GM19455 (cell line): ENCODE measurements at regions not wholly inside any gene's neighbourhood (a gene's known extent, or its start where the extent isn't known, plus 50 kb on each side); places are given as distances from the start of the nearest gene placed in this dataset.
"Not testable (repeated sequence)": the region's sequence is repeated elsewhere in the genome, so short reads cannot be mapped to it uniquely, and the experiment has no call there.

Experiments used
- ATAC-seq: cut with Tn5 transposase; IDR thresholded peaks from one replicate; pipeline ENCODE4 v1.9.1; 2021; ENCODE audit not compliant: unreplicated experiment

DNA sequence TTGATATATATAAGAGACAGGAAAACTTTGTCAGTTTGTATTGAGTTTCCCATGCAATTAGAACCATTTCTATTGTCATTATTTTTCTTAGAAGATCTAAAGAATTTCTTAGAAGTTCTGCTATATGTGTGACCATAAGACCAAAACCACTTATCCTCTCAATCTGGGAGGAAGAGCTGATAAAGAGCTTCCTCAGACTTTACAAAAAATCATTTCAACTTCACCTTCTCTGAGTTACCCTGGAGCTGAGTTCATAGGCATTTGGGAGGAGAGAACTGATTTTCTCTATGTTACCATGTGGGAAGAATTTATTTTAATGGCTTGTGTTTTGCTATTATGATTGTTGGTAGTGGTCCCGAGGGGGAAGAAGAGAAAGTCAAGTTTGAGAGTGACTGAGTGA is 329.3 kb downstream of the GPD2 start:
- ATAC-seq, result no peak

DNA sequence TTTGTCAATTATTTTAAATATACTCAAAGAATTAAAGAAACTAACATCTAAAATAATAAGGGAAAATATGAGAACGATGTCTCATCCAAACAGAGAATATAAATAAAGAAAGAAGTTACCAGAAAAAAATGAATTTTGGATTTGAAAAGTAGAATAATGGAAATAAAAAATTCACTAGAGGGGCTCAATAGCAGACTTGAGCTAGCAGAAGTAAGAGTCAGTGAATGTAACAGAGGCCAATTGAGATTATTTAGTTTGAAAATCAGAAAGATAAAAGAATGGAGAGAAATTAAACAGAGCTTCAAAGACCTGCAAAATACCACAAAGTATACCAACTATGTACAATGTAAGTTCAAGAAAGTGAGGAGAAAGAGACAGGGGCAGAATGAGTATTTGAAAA is 333.6 kb downstream of the GPD2 start:
- ATAC-seq, result no peak

DNA sequence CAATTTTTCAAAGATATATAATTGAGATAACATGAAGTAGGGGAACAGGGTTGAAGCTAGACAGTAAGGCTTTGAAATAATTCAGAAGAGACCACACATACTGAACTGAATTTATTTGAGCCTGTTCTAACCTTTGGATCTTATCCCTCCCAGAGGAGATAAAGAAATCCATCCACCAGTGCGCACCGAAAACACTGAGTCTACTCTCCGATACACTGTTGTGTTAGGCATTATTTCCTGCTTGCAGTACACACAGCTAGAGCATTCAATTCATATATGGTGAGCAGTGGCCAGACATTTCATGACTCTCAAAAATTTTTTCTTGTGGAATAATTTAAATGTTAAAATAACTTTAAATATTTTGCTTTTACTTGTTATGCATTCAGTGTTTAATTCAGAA is 342.7 kb downstream of the GPD2 start:
- ATAC-seq, result no peak

DNA sequence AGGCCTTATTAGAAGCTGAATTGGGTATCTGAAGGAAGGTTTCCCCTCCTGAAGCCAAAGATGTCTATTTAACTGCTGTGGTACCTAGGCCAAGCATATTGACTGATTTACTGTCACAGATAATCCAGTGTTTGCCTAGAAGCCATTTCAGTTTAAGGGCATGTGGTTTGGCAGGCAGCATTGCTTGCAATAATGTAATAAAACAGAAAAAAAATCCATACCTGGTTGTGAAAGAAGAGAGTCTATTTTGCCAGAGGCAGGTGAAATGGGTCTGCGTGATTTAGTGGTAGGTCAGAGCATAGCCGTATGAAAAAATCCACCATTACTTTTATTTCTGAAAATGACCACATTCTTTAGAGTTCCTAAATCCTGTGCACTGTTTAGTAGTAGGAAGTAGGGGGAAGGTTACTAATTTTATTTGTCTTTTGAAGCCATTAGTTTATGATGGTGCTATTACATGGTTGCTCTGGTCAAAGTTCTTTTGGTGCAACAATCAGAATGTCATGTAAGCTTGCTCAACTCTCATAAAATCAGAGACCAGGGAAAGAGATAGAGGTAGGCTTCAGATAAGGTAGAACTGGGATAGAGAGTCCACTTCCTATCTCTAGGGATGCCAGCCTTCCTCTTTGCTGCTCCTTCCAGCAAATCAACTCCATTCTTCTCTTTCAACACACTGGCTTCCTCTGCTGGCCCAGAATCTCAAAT is 343.4 kb downstream of the GPD2 start:
- ATAC-seq, result no peak

DNA sequence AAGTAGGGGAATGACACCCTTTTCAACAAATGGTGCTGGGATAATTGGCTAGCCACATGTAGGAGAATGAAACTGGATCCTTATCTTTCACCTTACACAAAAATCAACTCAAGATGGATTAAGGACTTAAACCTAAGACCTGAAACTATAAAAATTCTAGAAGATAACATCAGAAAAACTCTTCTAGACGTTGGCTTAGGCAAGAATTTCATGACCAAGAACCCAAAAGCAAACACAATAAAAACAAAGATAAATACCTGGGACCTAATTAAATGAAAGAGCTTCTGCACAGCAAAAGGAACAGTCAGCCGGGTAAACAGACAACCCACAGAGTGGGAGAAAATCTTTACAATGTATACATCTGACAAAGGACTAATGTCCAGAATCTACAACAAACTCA is 345.5 kb downstream of the GPD2 start:
- ATAC-seq, result not testable (repeated sequence)

DNA sequence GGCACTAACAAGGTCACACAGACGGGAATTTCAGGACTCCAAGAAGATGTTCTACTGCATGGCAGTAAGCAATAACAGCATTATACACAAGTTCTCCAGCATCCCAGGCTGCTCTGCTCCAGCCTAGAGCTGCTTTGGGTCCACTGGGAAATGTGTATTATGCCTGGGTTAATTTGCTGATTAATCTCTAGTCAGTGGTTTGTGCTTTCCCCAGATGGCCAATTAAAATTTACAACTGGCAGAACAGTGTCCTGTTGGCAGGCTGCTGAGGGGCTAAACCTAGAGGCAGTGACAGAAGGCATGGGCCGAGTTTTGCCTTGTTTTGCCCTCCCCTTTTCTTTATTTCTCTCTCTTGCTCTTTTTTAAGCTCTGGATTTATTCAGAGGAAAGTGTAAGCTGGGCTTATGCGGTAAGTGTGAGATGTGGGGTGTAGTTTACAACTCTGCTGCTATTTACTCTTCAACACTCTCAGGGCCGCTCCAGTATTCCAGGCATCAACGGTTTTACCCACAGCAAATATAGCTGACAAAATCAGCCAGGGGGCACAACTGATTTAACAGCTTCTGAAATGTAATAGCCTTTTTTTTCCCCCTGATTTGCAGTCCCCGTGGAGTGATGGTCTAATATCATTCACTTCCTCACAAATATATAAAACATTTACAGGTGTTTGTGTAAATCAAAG is 348.0 kb downstream of the GPD2 start:
- no peak for ATAC-seq

DNA sequence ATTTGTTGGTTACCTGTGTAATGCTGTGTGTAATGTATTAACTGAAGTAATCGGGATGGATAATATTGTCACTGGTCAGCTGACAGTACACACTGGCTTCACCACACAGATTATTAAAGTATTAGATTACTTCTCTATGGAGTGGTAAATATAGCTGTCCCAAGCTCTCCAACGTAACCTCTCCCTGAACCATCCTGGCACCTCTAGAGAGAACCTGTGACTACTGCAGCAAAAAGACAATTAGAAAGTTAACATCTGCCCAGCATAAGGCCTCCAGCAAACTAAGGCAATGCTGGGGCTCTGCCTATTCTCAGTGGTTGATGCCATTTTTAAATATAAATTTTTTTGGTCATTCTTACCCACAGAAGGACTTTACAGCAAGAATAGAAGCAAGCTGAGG is 351.3 kb downstream of the GPD2 start:
- no peak for ATAC-seq

DNA sequence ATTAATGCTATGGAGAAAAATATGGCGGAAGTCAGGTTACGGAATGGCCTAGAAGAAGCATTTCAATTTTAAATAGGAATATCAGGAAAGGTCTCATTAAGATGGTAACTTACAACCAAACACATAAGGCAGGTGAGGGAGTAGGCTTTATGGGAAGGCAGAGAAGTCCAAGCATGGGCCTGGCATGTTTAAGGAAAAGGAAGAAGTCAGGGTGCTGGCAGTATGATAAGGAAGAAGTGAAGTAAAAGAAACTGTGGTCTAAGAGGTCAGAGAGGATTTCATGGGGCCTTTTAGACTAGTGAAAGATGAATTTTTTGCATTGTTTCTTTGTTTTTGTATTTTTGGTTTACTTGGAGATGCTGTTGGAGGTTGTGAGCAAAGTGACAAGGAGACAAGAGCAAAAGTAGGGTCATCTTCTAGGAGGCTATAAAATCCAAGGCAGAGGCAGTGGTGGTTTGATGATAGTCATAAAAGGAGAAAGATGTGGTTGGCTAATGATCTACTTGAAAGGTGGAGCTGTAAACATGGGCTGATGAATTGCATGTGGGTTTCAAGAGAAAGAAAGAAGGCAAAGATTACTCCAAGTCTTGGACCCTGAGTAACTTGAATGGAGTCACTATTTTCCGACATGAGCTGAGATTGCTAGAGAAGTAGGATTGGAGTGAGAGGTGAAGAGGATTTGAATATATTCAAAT is 354.3 kb downstream of the GPD2 start:
- no peak for ATAC-seq

DNA sequence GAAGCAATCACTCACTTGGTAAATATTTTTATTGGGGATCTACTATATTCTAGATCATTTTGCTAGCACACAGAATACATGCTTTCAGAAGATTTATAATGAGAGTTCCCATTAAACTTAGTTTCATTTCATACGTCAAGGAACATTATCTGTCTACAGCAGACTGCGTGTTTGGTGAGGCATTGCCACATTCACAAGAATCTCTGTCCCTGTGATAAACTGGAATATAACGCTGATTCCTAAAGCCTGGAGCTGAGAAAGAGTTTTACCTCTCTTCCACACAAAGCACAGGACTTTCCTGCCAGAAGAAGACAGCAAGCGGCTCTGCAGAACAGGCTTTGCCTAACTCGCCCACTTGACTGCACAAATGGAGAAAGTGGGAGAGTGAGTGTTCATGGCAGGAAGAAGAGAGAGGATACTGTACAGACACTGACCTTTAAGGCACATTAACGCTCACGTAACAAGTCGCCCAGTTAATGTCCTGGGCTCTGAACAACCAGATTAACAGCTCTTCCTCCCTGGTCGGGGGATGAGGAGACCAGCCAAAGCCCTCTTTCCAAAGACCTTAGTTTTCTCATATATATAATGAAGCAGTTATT is 356.2 kb downstream of the GPD2 start:
- no peak for ATAC-seq

DNA sequence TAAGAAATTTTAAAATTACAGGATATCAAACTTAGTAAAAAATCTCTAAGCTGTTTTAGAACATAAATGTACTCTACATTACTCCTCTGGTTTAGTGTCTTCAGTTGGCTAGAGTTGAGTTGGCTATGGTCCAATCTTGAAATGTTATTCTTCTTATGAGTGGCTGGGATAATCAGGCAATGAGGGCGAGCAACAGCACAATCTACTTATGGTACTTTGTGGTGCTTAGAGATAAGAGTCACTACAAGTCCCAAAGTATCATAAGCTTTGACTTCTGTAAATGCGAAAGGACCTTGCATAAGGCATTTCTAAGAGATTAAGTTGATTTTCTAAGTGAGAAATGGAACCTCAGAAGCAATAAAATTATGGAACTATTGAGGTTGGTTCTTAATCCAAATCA is 361.7 kb downstream of the GPD2 start:
- no peak for ATAC-seq

DNA sequence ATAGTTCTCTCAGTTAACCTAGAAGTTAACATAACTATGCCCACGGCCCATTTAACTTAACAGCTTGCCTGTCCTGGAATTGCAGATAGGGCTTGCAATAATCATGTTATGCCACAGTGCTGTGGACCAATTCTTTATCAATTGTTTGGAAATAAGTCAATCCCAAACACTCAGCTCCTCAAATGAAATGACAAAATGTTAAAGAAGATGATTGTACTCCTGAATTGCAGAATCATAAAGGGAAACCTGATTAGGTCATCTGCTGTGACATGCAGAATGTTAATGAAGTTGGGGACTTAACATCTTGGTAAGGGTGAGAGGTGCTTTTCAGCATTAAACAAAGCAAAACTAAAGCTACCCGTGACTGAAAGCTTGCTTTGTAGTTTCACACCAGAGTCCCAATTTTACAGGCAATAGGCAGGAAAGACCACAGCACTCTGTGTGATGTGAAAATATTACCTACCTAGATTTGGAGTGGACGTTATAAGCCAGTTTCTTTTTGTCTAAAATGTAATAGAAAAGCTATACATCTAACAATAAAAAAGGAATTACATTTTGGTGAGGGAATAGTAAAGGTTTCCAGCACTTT is 364.0 kb downstream of the GPD2 start:
- ATAC-seq, result no peak

DNA sequence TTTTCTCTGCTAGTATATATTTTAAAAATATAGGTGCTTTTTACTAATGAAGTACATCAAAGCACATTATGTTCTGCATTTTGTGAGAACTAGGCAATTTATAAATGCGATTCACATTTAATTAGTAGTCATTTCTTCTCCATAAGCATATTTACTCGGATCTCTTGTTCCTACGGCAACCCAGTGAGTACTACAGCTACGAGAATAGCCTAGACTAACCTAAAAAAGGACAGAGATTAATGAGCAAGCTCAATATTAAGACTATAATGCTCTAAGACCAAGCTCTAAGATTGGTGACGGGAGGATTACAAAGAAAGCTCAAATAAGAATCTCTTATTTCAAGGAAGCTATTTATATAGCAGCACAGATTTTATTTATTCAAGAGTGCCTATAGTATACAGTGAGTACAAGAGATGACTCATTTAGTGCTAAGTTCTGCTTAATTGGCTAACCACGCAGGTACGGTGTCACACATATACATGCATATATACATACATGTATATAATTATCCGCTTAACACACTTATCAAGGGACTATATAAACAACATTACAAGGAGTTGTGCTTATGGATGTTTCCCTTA is 364.7 kb downstream of the GPD2 start:
- no peak for ATAC-seq

DNA sequence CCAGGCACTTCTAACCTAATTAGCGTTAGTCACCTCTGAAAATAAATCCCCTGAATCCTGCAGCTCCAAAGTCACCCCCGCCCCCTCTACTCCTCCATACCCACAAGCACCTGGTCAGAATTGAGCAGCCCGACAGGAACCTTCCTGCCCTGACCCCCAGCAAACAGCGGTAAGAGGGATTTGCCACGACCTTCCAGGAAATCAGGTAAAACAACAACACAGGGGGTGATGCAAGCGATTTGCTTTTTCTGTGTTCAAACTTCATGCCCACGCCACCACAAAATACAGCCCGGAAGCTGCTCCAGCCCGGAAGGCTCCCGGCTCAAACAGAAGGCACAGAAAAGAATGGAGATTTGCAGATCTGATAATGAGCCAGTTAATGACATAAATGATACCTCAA is 367.1 kb downstream of the GPD2 start:
- ATAC-seq, result no peak

DNA sequence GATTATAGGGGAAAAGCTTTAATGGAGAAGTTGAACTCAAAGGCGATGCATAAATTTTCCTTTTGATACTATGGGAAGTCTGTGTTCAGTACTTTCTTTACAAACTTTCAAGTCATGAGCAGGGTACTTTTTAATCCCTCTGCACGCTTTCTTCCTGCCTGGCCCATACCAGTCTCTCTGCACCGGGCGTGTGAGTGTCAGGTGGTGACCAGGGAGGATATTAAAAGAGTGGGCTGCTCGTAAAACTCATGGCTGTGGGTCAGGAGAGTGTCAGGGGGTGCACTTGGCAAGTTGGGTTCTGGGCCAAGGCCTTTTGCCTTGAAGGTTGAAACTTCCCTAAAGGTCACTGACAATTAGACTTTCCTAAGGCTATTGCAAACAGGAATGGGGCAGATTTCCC is 367.8 kb downstream of the GPD2 start:
- no peak for ATAC-seq

DNA sequence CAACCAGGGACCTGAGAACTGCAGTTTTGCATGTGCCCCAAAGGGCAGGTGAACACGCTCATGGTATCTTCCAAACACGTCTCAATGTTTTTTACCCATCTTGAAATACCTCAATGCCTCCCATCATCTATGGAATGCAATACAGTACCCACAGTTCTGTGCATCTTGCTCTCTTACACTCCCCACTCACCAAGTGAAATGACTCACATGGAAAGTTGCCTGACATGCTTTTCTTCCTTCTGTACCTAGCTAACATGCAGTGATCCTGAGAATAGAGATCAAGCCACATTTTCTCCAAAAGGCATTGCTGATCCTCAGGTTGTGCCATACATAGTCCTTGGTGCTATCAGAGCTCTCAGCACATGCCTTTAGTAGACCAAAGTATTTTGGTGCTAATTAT is 373.9 kb downstream of the GPD2 start:
- ATAC-seq, result no peak

DNA sequence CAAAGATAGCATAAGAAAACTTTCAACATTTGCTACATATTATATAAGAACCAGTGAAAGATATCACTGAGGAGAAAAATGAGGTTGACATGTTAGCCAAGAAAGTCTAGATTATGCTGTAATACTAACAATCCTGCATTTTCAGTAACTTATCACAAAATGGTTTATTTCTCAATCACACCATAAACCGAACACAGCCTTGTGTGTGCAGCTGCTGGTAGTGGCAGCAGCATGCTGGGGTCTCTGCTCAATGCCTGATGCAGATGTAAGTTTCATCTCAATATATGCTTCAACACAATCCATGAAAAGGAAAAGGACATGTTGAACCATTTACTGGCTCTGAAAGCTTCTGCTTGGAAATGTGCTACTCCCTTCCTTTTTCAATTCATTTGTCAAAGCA is 376.3 kb downstream of the GPD2 start:
- no peak for ATAC-seq

DNA sequence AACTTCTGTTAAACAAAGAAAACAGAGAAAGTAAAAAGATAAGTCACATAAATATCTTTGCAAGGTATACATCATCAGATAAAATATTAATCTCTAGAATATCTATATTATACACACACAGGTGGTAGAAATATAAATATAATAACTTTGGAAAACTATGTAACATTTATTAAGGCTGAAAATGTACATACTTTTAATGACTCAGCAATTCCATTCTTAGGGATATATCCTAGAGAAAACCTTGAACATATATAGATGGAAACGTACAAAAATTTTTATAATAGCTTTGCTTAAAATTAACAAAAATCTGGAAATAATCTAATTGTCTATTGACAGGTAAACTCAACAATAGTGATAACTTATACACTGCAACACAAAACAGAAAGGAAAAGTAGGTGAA is 381.3 kb downstream of the GPD2 start:
- no peak for ATAC-seq

DNA sequence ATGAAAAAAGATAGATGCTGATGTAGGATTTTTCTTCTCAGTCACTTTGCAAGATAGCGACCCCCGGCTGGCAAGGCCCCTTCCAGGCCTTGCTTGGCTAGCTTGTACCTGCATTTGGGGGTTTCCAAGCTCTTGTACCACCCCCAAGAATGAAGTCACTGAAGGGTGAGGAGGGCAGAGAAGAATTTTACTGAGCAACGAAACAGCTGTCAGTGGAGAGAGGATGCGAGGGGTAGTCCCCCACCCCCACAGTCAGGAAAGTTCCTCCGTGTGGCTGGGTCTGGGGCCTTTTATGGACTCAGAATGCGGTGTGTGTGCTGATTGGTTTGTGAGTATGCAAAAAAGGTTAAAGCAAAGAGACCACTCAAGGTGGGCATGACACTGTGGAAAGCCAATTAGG is 382.0 kb downstream of the GPD2 start:
- no peak for ATAC-seq

DNA sequence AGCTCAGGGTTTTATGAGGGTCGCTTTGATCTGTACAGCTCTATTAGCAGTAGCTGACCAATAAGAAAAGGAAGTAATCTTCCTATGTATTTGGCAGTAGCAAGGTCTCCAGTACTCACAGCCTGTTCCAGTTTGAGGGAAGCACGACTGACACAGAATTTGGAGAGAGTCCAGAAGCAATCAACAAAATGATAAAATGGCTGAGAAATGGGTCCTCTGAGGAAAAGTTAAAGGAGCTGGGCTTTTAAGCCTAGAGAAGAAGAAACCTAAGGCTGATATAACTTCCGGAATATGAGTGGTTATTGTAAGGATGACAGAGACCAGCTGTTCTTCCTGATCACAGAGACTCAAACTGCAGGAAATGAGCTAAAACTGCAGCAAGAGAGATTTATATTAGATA is 382.8 kb downstream of the GPD2 start:
- no peak for ATAC-seq

DNA sequence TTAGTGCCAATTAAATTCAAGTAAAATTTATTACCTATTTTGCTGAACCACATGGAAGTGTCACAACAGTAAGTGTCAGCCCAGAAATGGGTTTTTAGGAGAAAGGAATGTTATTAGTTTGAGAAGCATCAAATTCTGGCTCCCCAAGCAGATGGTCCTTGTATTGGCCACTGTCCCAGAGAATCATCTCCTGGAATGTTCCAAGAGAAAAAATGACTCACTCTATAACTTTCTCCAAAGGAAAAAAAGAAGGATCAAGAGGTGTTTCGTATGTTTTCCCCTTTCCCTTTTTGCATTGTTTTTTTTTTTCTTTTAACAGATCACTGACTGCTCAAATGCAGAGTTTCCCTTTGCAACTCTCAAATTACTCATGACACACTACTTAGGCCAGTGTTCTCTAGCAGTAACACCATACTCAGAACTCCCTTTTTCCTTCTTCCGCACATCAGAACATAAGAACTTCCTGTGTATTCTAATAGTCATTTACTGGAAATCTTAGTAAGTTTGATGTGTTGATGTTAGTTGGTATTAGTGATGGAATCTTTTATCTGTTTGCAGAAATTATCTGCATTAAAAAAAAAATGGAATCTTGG is 390.3 kb downstream of the GPD2 start:
- no peak for ATAC-seq

DNA sequence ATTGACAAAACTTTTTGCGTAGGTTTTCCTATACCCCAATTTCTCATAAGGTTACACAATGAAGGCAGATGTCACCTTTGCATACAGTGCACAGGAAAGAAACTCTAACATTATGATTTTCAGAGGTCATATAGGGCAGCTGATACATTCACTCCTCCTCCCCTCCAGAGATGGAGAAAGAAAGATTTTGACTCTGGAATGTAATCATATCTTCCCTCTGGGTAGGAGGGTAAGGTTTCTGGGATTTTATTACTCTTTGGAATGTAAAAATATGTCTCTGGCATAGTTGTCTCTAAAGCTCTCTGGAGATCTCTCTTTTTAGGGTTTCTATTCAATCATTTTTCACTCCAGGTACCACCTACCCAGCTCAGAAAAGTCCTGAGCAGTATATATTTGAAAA is 398.3 kb downstream of the GPD2 start:
- no peak for ATAC-seq
